ENCODE measurements at regions not wholly inside any gene's neighbourhood (a gene's known extent, or its start where the extent isn't known, plus 50 kb on each side); places are given as distances from the start of the nearest gene placed in this dataset.

DNA sequence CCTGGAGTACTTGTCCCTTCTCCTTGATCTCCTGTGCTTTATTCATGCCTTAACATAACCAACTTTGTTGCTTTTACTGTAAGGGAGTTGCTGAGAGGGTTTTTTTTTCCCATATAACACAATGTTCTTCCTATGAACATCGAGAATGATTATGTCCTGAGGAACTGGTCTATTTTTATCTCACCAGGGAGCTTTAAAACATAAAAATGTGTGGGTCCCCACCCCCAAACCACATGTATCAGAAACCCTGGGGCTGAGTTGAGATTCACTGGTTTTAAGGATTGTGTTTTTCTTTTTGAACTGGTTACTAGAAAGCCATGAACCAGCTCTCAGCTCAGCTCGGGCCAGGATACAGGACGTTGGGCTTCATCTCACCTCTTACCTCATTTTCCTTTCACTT, 118.5 kb upstream of the JAG1 start:
- no peak for ATAC-seq

DNA sequence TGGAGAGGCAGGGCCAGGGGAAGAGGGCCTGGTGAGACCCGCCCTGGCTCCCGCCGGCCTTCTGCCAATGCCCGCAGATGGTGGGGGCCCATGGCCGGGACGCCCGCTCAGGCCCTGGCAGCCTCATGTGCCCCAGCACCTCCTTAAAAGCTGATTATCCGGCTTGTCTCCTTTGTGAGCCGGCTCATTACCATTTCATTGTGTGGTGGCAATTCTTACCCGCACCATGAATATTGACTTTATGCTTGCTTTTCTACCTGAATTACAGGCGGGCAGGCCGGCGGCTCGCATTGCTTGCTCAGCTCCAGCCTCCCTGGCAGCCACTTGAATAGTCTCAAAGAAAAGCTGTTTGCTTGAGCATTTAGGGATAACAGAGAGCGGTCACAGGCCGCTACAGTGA, 120.0 kb upstream of the JAG1 start:
- TF ChIP-seq, protein P1, sequence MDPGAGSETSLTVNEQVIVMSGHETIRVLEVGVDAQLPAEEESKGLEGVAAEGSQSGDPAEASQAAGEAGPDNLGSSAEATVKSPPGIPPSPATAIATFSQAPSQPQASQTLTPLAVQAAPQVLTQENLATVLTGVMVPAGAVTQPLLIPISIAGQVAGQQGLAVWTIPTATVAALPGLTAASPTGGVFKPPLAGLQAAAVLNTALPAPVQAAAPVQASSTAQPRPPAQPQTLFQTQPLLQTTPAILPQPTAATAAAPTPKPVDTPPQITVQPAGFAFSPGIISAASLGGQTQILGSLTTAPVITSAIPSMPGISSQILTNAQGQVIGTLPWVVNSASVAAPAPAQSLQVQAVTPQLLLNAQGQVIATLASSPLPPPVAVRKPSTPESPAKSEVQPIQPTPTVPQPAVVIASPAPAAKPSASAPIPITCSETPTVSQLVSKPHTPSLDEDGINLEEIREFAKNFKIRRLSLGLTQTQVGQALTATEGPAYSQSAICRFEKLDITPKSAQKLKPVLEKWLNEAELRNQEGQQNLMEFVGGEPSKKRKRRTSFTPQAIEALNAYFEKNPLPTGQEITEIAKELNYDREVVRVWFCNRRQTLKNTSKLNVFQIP (CRISPR knock-in tag; IDR thresholded peaks at IDR 0.05; ENCODE audit: borderline replicate concordance, low read depth): no peak
- TF ChIP-seq ZNF8 (CRISPR knock-in tag; IDR thresholded peaks at IDR 0.05) (no peak), RARB (CRISPR knock-in tag; IDR thresholded peaks at IDR 0.05) (no peak)
- no peak for ATAC-seq

More for the DNA sequence above, 118.5 kb upstream of the JAG1 start:
- TF ChIP-seq ZFP3 (CRISPR knock-in tag; IDR thresholded peaks at IDR 0.05) (no peak), GLIS3 (CRISPR knock-in tag; IDR thresholded peaks at IDR 0.05) (no peak), TOX (CRISPR knock-in tag; IDR thresholded peaks at IDR 0.05; ENCODE audit: borderline replicate concordance) (no peak)

DNA sequence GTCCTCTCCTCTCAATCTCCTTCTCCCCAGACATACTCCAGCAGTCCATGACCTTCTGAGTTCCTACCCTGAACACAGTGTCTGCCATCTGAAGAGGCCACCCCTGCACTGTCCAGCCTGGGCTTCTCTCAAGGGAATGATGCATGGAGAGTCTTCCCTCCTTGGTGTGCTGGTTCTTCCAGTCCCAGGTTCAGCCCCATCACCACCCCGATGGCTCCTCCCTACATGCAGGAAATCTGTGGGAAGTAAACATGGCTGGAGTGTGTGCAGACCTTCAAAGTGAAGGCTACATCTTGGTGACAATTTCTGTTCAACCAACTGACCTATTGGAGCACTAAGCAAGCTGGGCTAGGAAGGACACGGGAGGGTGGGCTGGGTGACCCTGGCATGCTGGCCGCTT, 121.0 kb upstream of the JAG1 start:
- no peak for ATAC-seq
- TF ChIP-seq TOX (CRISPR knock-in tag; IDR thresholded peaks at IDR 0.05; ENCODE audit: borderline replicate concordance): no peak
- no peak for TF ChIP-seq ZC3H10 (CRISPR knock-in tag; IDR thresholded peaks at IDR 0.05)

DNA sequence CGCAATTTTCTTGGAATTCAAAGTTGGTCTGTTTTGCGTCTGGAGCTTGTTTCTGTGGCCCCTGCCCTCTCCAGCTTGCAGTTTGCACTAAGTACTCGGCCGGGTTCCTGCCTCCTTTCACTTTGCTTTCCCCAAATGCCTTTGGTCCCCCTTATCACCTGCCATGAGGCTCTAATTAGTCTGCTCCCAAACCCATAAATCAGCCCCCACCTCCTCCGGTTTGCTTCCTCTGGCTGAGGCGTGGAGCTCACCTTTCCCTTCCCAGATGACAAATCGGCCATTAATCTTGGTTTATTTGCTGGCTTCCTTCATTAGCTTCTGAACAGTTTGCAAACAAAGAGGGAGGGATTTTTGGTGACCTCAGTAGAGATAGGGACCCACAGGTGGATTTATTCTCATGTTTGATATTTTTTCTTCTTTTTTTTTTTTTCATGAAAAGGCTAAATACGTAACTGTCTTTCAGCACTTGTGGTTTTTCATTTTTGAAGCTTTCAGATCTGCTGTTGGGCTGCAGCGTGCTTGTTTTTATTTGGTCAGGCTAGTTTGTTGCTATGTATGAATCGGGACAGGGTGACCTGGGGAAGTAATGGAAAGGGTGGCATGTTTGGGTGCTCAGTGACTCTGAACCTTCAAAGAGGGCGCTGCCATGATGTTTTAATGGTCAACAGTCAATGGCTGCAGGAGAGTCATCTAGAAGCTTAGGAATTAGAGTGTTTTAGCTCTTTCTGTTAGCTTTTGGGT, 121.7 kb upstream of the JAG1 start:
- ATAC-seq: no peak
- TF ChIP-seq ARNTL (CRISPR knock-in tag; IDR thresholded peaks at IDR 0.05; ENCODE audit: borderline replicate concordance, low read depth): no peak
- no peak for TF ChIP-seq GLIS3 (CRISPR knock-in tag; IDR thresholded peaks at IDR 0.05)
- no peak for TF ChIP-seq ZNF8 (CRISPR knock-in tag; IDR thresholded peaks at IDR 0.05)
- TF ChIP-seq ZNF70 (CRISPR knock-in tag; IDR thresholded peaks at IDR 0.05): no peak
- TF ChIP-seq OSR1 (CRISPR knock-in tag; IDR thresholded peaks at IDR 0.05): no peak
- TF ChIP-seq SNAI2 (CRISPR knock-in tag; IDR thresholded peaks at IDR 0.05): no peak
- no peak for TF ChIP-seq CSDC2 (CRISPR knock-in tag; IDR thresholded peaks at IDR 0.05)
- no peak for TF ChIP-seq BACH2 (CRISPR knock-in tag; IDR thresholded peaks at IDR 0.05; ENCODE audit: borderline replicate concordance)
- no peak for TF ChIP-seq ISL1 (CRISPR knock-in tag; IDR thresholded peaks at IDR 0.05)
- no peak for TF ChIP-seq TCF4 (CRISPR knock-in tag; IDR thresholded peaks at IDR 0.05; ENCODE audit: borderline replicate concordance)
- TF ChIP-seq ZC3H10 (CRISPR knock-in tag; IDR thresholded peaks at IDR 0.05): no peak
- TF ChIP-seq, protein P2, sequence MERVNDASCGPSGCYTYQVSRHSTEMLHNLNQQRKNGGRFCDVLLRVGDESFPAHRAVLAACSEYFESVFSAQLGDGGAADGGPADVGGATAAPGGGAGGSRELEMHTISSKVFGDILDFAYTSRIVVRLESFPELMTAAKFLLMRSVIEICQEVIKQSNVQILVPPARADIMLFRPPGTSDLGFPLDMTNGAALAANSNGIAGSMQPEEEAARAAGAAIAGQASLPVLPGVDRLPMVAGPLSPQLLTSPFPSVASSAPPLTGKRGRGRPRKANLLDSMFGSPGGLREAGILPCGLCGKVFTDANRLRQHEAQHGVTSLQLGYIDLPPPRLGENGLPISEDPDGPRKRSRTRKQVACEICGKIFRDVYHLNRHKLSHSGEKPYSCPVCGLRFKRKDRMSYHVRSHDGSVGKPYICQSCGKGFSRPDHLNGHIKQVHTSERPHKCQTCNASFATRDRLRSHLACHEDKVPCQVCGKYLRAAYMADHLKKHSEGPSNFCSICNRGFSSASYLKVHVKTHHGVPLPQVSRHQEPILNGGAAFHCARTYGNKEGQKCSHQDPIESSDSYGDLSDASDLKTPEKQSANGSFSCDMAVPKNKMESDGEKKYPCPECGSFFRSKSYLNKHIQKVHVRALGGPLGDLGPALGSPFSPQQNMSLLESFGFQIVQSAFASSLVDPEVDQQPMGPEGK (CRISPR knock-in tag; IDR thresholded peaks at IDR 0.05; ENCODE audit: borderline replicate concordance): no peak
- TF ChIP-seq, protein P1 (CRISPR knock-in tag; IDR thresholded peaks at IDR 0.05; ENCODE audit: borderline replicate concordance, low read depth): no peak
- TF ChIP-seq ZFP30 (CRISPR knock-in tag; IDR thresholded peaks at IDR 0.05): no peak
- no peak for TF ChIP-seq ZFP3 (CRISPR knock-in tag; IDR thresholded peaks at IDR 0.05)
- TF ChIP-seq, protein P3, sequence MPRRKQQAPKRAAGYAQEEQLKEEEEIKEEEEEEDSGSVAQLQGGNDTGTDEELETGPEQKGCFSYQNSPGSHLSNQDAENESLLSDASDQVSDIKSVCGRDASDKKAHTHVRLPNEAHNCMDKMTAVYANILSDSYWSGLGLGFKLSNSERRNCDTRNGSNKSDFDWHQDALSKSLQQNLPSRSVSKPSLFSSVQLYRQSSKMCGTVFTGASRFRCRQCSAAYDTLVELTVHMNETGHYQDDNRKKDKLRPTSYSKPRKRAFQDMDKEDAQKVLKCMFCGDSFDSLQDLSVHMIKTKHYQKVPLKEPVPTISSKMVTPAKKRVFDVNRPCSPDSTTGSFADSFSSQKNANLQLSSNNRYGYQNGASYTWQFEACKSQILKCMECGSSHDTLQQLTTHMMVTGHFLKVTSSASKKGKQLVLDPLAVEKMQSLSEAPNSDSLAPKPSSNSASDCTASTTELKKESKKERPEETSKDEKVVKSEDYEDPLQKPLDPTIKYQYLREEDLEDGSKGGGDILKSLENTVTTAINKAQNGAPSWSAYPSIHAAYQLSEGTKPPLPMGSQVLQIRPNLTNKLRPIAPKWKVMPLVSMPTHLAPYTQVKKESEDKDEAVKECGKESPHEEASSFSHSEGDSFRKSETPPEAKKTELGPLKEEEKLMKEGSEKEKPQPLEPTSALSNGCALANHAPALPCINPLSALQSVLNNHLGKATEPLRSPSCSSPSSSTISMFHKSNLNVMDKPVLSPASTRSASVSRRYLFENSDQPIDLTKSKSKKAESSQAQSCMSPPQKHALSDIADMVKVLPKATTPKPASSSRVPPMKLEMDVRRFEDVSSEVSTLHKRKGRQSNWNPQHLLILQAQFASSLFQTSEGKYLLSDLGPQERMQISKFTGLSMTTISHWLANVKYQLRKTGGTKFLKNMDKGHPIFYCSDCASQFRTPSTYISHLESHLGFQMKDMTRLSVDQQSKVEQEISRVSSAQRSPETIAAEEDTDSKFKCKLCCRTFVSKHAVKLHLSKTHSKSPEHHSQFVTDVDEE (CRISPR knock-in tag; IDR thresholded peaks at IDR 0.05): no peak

DNA sequence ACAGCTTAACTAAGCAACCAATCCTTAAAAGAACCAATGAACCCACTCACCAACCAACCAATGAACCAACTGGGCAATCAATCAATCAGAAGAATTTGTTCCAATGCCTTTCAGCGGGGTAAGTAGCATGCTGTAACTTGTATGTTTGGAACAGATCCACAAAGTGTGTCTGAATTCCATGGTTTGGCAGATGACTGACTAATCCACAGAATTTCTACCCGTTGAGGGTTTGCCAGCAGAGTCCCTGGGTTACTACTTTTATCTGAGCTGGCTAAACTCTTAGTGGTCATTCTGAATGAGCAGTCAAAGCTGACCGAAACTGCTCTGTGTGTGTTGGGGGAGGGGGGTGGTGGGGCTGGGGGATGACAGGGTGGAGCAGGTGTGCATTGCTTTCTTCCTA, 125.0 kb upstream of the JAG1 start:
- no peak for ATAC-seq
- TF ChIP-seq ESRRG (CRISPR knock-in tag; IDR thresholded peaks at IDR 0.05) (no peak), ARNTL (CRISPR knock-in tag; IDR thresholded peaks at IDR 0.05; ENCODE audit: borderline replicate concordance, low read depth) (no peak), TCF4 (CRISPR knock-in tag; IDR thresholded peaks at IDR 0.05; ENCODE audit: borderline replicate concordance) (no peak), ZFP3 (CRISPR knock-in tag; IDR thresholded peaks at IDR 0.05) (no peak), SNAI2 (CRISPR knock-in tag; IDR thresholded peaks at IDR 0.05) (no peak), OSR1 (CRISPR knock-in tag; IDR thresholded peaks at IDR 0.05) (no peak), ZFP30 (CRISPR knock-in tag; IDR thresholded peaks at IDR 0.05) (no peak)
- TF ChIP-seq, protein P3 (CRISPR knock-in tag; IDR thresholded peaks at IDR 0.05): no peak
- TF ChIP-seq, protein P4, sequence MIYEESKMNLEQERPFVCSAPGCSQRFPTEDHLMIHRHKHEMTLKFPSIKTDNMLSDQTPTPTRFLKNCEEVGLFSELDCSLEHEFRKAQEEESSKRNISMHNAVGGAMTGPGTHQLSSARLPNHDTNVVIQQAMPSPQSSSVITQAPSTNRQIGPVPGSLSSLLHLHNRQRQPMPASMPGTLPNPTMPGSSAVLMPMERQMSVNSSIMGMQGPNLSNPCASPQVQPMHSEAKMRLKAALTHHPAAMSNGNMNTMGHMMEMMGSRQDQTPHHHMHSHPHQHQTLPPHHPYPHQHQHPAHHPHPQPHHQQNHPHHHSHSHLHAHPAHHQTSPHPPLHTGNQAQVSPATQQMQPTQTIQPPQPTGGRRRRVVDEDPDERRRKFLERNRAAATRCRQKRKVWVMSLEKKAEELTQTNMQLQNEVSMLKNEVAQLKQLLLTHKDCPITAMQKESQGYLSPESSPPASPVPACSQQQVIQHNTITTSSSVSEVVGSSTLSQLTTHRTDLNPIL (CRISPR knock-in tag; IDR thresholded peaks at IDR 0.05; ENCODE audit: low read depth): no peak
